Neural progenitor cell (in vitro differentiated cells): ENCODE measurements at regions not wholly inside any gene's neighbourhood (a gene's known extent, or its start where the extent isn't known, plus 50 kb on each side); places are given as distances from the start of the nearest gene placed in this dataset.

Source experiments
- DNase-seq: peaks from one replicate; pipeline ENCODE4 v3.0.0-alpha.2; 2016; ENCODE audit warnings: low spot score
- H2AFZ ChIP-seq: fragments of 200-600 bp; sonication (generic); replicated peaks from 2 replicates; pipeline ENCODE4 v1.6.1; 2016; ENCODE audit warnings: antibody characterized with exemption
- H3F3A ChIP-seq: fragments of 200-600 bp; sonication (generic); 2 replicates; pipeline ENCODE4 v1.6.1; 2016; ENCODE audit warnings: antibody characterized with exemption, low read depth
- H3K27ac ChIP-seq: fragments of 200-600 bp; sonication (generic); 2 replicates; pipeline ENCODE4 v1.5.1; 2016; ENCODE audit warnings: mild to moderate bottlenecking
- H3K27me3 ChIP-seq: fragments of 200-600 bp; sonication (generic); 2 replicates; pipeline ENCODE4 v1.6.1; 2016; ENCODE audit warnings: mild to moderate bottlenecking, moderate library complexity
- H3K36me3 ChIP-seq: fragments of 200-600 bp; sonication (generic); 2 replicates; pipeline ENCODE4 v1.5.1; 2016
- H3K4me1 ChIP-seq: fragments of 200-600 bp; sonication (generic); 2 replicates; pipeline ENCODE4 v1.6.1; 2016; ENCODE audit warnings: mixed run types
- H3K4me2 ChIP-seq: fragments of 200-600 bp; sonication (generic); 2 replicates; pipeline ENCODE4 v1.6.1; 2016
- H3K4me3 ChIP-seq: fragments of 200-600 bp; sonication (generic); 2 replicates; pipeline ENCODE4 v1.5.1; 2016
- H3K79me2 ChIP-seq: fragments of 200-600 bp; sonication (generic); 2 replicates; pipeline ENCODE4 v1.6.1; 2016; ENCODE audit warnings: low read depth
- H3K9ac ChIP-seq: fragments of 200-600 bp; sonication (generic); 2 replicates; pipeline ENCODE4 v1.6.1; 2016
- H3K9me3 ChIP-seq: fragments of 200-600 bp; sonication (generic); 2 replicates; pipeline ENCODE4 v1.5.1; 2016; ENCODE audit warnings: low read depth
- H4K20me1 ChIP-seq: fragments of 200-600 bp; sonication (generic); 2 replicates; pipeline ENCODE4 v1.6.1; 2016; ENCODE audit warnings: low read depth
- H3K27ac Mint-ChIP-seq: 3 replicates; pipeline ENCODE4 v1.8.0; 2021; ENCODE audit warnings: mixed read lengths
- H3K27me3 Mint-ChIP-seq: 2 replicates; pipeline ENCODE4 v1.8.0; 2022; ENCODE audit warnings: low read depth, mild to moderate bottlenecking, inconsistent platforms, moderate library complexity, mixed read lengths; ENCODE audit not compliant: insufficient read depth
- H3K36me3 Mint-ChIP-seq: 3 replicates; pipeline ENCODE4 v1.8.0; 2021; ENCODE audit warnings: mixed read lengths
- H3K4me1 Mint-ChIP-seq: 3 replicates; pipeline ENCODE4 v1.8.0; 2021; ENCODE audit warnings: mixed read lengths
- H3K4me3 Mint-ChIP-seq: 3 replicates; pipeline ENCODE4 v1.8.0; 2021; ENCODE audit warnings: mild to moderate bottlenecking, moderate library complexity, mixed read lengths
- H3K9me3 Mint-ChIP-seq: 3 replicates; pipeline ENCODE4 v1.8.0; 2020; ENCODE audit warnings: mixed read lengths
- EZH2 ChIP-seq: fragments of 200-600 bp; sonication (generic); IDR thresholded peaks from 2 replicates; pipeline ENCODE4 v1.6.1; 2017; ENCODE audit warnings: antibody characterized with exemption, mild to moderate bottlenecking, moderate library complexity
- EZH2phosphoT487 ChIP-seq: fragments of 200-600 bp; sonication (generic); IDR thresholded peaks from 2 replicates; pipeline ENCODE4 v1.6.1; 2017; ENCODE audit warnings: antibody characterized with exemption
- TF ChIP-seq, protein P1 (sequence below): fragments of 200-600 bp; sonication (generic); IDR thresholded peaks from 2 replicates; pipeline ENCODE4 v1.5.1; 2017; ENCODE audit warnings: antibody characterized with exemption, mild to moderate bottlenecking

DNA sequence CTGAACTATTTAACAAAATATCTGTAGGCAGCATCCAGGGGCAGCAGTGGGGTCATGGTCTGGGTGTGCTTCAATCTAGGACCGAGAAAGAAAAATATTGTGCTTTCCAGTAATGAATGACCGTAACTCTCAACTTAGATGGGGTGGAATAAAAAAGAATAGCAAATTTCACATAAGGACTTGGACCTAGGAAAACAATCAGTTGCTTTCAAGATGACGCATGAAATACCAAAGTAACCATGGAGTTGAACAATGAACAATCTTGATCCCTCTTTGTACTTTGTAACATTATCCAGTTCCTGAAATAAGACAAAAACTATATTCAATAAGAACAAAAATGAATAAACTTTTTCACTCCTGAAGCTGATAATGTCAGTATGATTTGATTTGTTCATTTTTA is 167.1 kb downstream of the C7orf25 start:
- Histone ChIP-seq H3K27ac (no peak overlapping the region), H3K79me2 (no peaks in the 10 kb centered on the region), H3K27me3 (no peaks in the 10 kb centered on the region), H3K4me2 (no peak overlapping the region), H2AFZ (no peak overlapping the region), H3K9ac (no peak overlapping the region), H3K4me1 (peaks cover 4% of the 10 kb centered on the region), H3F3A (no peaks in the 10 kb centered on the region), H3K9me3 (no peaks in the 10 kb centered on the region), H3K36me3 (no peaks in the 10 kb centered on the region), H3K4me3 (no peak overlapping the region), H4K20me1 (no peaks in the 10 kb centered on the region)
- DNase-seq = no peak
- Mint-ChIP-seq H3K27me3 (peaks cover 3% of the 10 kb centered on the region), H3K4me3 (no peak overlapping the region), H3K4me1 (peaks cover 13% of the 10 kb centered on the region), H3K27ac (no peak overlapping the region), H3K36me3 (peaks cover 5% of the 10 kb centered on the region), H3K9me3 (peaks cover 13% of the 10 kb centered on the region)
- TF ChIP-seq, protein P1, sequence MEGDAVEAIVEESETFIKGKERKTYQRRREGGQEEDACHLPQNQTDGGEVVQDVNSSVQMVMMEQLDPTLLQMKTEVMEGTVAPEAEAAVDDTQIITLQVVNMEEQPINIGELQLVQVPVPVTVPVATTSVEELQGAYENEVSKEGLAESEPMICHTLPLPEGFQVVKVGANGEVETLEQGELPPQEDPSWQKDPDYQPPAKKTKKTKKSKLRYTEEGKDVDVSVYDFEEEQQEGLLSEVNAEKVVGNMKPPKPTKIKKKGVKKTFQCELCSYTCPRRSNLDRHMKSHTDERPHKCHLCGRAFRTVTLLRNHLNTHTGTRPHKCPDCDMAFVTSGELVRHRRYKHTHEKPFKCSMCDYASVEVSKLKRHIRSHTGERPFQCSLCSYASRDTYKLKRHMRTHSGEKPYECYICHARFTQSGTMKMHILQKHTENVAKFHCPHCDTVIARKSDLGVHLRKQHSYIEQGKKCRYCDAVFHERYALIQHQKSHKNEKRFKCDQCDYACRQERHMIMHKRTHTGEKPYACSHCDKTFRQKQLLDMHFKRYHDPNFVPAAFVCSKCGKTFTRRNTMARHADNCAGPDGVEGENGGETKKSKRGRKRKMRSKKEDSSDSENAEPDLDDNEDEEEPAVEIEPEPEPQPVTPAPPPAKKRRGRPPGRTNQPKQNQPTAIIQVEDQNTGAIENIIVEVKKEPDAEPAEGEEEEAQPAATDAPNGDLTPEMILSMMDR = no peak
- TF ChIP-seq EZH2phosphoT487 (no peak), EZH2 (no peak)

GRCh38 chr7:42743077-42743858 is 168.6 kb downstream of the C7orf25 start:
- Mint-ChIP-seq H3K36me3 (no peaks in the 10 kb centered on the region), H3K9me3 (peaks cover 11% of the 10 kb centered on the region), H3K27me3 (peaks cover 3% of the 10 kb centered on the region), H3K27ac (no peak overlapping the region), H3K4me1 (peaks cover 13% of the 10 kb centered on the region), H3K4me3 (no peak overlapping the region)
- Histone ChIP-seq H3F3A (no peaks in the 10 kb centered on the region), H3K4me2 (no peak overlapping the region), H3K4me1 (peaks cover 4% of the 10 kb centered on the region), H3K27me3 (no peaks in the 10 kb centered on the region), H4K20me1 (no peaks in the 10 kb centered on the region), H3K36me3 (no peaks in the 10 kb centered on the region), H2AFZ (peak overlapping the region; percentile 86), H3K4me3 (no peak overlapping the region), H3K9me3 (no peaks in the 10 kb centered on the region), H3K79me2 (no peaks in the 10 kb centered on the region), H3K27ac (no peak overlapping the region), H3K9ac (no peak overlapping the region)
- TF ChIP-seq EZH2 (no peak), EZH2phosphoT487 (no peak)
- TF ChIP-seq, protein P1 = no peak
- no peak for DNase-seq

GRCh38 chr7:42742318-42742717 is 169.6 kb downstream of the C7orf25 start:
- no peak for TF ChIP-seq EZH2
- no peak for TF ChIP-seq EZH2phosphoT487
- TF ChIP-seq, protein P1 = no peak
- H3K27ac ChIP-seq = no peak overlapping the region
- no peaks in the 10 kb centered on the region for H3K36me3 ChIP-seq
- no peak overlapping the region for H3K4me2 ChIP-seq
- H3K4me3 Mint-ChIP-seq = no peak overlapping the region
- H3K79me2 ChIP-seq = no peaks in the 10 kb centered on the region
- H3K4me3 ChIP-seq = no peak overlapping the region
- no peaks in the 10 kb centered on the region for H4K20me1 ChIP-seq
- H3F3A ChIP-seq = no peaks in the 10 kb centered on the region
- H3K36me3 Mint-ChIP-seq = no peaks in the 10 kb centered on the region
- H3K9me3 ChIP-seq = no peaks in the 10 kb centered on the region
- H2AFZ ChIP-seq = peak overlapping the region; percentile 57
- no peak overlapping the region for H3K9ac ChIP-seq
- peaks cover under 1% of the 10 kb centered on the region for H3K27me3 Mint-ChIP-seq
- H3K27me3 ChIP-seq = no peaks in the 10 kb centered on the region
- peaks cover 17% of the 10 kb centered on the region for H3K4me1 Mint-ChIP-seq
- no peak for DNase-seq
- H3K9me3 Mint-ChIP-seq = peaks cover 13% of the 10 kb centered on the region
- H3K27ac Mint-ChIP-seq = no peak overlapping the region
- peaks cover 4% of the 10 kb centered on the region for H3K4me1 ChIP-seq
